Left cardiac atrium (tissue), 4 donors: ENCODE measurements at regions not wholly inside any gene's neighbourhood (a gene's known extent, or its start where the extent isn't known, plus 50 kb on each side); places are given as distances from the start of the nearest gene placed in this dataset.
A peak's percentile ranks its signal among the peaks of the same experiment; 100 is the strongest.
"Not testable (repeated sequence)": the region's sequence is repeated elsewhere in the genome, so short reads cannot be mapped to it uniquely, and the experiment has no call there.

Experiments
- ATAC-seq, 2 donors: fragments of 200-7000 bp; cut with Tn5 transposase; one replicate each; pipeline ENCODE4 v1.9.1; 2020; ENCODE audit warnings: mild to moderate bottlenecking in 2 of 2, moderate library complexity in 2 of 2
- DNase-seq: peaks from one replicate; pipeline ENCODE4 v3.0.0-alpha.2; 2020
- intact Hi-C, 2 donors: fragments of 100-400 bp; cut with DNase I; formaldehyde crosslinking; loops; one replicate each; pipeline versions ENCODE4 v1.14.1 to v1.15.1; 2022 to 2023
- donor health status: DM: no; HTN: yes; CAD: no.
- donor health status: DM: no; HTN: yes; CAD: no; lungs with severe emphysema.
- donor health status: DM: yes; HTN: yes; CAD: no.
- donor health status: Dilated cardiomyopathy.

DNA sequence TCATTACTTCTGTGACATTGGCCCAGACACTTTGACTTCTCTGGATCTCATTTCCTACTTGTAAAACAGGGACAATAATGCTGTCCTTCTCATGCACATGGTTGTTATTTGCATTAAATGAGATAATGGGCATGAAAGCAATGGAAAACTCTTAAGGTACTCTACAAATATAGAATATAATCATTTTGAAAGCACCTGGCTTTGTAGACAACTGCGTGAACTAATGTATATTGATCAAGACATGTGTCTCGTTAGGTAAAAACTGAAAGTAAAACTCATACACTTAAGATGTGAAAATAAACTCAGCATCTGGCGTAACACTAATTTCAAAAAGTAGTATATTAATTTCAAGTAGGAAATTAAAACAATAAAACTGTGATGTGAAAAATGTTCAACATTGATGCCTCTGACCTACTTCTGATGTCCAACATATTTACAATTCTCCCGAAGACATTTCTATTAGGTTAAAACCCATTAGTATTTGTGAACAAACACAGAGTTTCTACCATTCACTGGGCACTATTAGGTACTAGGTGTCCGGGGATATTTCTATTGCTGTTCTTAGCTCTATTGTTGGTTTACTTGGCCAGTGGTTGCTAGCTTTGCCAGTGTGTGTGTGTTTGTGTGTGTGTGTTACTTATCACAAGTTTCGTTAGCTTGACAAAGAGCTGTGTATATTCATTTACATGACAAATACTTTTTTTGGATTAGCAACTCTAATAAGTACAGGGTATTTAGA lies 220.5 kb downstream of the KCNRG start:
- ATAC-seq: no peak
- no peak for DNase-seq
- intact Hi-C loops: no loop called here

GRCh38 chr13:50236898-50237318 lies 221.7 kb downstream of the KCNRG start:
- ATAC-seq: peak in 1 of 2 donors; percentile 52
- intact Hi-C loops: no loop called here
- no peak for DNase-seq

DNA sequence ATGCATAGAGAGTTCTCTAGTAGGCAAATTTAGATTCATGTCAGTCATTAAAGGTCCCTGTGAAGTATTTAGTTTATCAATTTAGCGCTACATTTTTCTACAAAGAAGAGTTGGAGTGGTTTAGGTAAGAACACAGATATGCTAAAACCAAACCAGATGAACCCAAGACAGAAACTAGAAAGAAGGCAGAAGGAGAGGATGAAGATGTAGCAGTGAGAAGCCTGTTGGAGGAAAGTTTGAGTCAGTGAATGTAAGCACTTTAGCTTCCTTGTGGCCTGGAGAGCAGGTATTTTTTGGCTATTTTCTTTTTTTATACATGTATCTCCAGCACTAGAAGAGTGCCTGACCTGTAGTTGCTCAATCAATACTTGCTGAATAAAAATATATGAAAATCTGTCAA lies 223.7 kb downstream of the KCNRG start:
- intact Hi-C loops: no loop called here
- DNase-seq (no peak), ATAC-seq (no peak)

DNA sequence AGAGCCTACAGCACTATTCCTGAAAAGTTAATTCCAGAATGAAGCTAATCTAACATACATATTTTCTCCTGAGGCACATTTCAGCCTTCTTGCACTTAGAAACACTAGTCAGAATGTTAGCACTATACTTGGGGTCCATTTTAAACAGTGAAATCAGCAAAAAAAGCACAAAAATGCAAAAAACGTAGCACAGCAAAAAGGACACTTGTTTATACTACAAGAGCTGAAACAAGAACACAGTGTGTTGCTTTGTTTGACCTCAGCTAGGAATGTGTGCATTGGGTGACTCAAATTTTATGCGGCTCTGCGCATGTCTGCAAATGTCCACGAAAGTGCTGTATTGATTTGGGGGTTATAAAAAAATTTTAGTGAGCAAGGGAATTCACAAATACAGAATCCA lies 226.2 kb downstream of the KCNRG start:
- no peak for ATAC-seq
- intact Hi-C loops: no loop called here
- DNase-seq: no peak

DNA sequence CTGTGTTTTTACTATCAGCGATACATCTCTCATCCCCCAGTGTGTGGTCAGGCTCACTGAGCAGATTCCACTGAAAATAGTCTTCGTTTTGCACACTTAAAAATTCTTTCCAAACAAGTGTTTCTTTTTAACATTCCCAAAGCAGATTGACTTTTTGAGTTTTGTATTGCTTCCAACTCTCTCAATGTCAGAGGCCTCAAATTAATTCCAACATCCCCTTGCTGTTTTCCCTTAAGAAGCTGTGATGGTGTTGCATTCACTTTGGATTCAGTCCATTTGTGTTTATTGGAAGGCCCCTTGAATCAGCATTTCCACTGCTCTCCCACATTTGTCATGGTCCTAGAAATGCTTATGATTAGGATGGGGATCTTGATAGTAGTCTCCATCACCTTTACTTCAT lies 228.7 kb downstream of the KCNRG start:
- no peak for ATAC-seq
- no peak for DNase-seq
- intact Hi-C loops: no loop called here

GRCh38 chr13:50244355-50244712 lies 229.1 kb downstream of the KCNRG start:
- no peak for DNase-seq
- intact Hi-C loops: no loop called here
- ATAC-seq: no peak

DNA sequence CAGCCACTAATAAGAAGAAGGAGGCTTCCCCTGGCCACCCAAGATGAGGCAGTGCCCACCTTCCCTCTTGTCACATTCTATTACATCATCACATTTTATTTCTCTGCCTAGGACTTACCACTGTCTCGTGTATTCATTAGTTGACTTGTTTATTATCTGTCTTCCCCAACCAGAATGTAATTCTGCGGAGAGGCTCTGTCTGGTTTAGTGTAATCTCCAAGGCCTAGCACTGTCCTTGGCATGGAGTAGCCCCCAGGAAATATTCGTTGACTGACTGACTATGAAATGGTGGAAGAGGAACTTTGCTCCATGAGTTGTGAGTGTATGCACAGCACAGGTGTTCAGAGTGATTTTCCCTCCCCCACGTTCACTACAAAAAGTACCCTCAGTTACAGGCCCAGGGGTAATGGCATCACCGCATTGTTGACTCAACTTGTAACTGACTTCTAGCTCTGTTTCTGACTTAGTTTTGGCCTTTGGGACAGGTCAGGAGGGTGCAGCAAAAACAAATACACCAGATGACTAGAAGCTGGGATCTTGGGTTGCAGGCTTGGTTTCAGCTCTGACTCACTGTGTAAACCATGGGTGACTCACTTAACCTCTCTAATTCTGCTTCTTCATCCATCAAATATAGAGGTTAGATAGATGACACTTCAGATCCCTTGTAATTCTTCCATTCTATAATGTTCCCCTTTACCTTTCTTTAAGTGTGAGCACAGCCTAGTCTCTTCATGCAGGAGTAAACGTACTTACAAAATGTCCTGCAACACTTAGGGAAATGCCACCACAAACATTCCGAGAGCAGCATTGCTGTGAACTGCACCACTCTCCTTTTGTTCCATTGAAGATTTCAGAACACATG lies 229.7 kb downstream of the KCNRG start:
- no peak for DNase-seq
- intact Hi-C loops: no loop called here
- peak in 1 of 2 donors; percentile 93 for ATAC-seq

- DNase-seq (no peak), ATAC-seq (no peak)
- intact Hi-C loops: no loop called here
Measured at GRCh38 chr13:50247223-50247622, 232.0 kb downstream of the KCNRG start.

GRCh38 chr13:50248516-50249143 lies 233.4 kb downstream of the KCNRG start:
- ATAC-seq: no peak
- DNase-seq: no peak
- intact Hi-C loops: no loop called here

DNA sequence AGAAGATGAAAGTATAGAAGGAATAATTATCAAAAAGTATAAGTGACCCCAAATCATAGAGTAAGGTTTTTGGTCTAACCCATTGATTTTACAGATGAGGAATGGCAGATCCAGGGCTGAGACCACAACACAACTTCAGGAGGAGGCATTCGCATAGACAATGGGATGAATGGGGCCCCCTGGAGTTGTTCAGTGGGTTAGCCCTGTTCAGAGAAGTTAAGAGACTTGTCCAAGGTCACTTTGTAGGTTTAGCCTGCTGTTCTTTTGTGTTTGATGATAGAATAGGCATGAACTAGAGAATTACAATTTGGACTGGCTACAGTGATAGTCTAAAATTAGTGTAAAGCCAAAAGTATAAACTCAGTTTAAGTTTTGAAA lies 233.9 kb downstream of the KCNRG start:
- no peak for ATAC-seq
- intact Hi-C loops: no loop called here
- DNase-seq: no peak

GRCh38 chr13:50250401-50250800 lies 235.2 kb downstream of the KCNRG start:
- ATAC-seq (no peak), DNase-seq (no peak)
- intact Hi-C loops: no loop called here

GRCh38 chr13:50255639-50256038 lies 240.4 kb downstream of the KCNRG start:
- ATAC-seq (no peak), DNase-seq (no peak)
- intact Hi-C loops: no loop called here

DNA sequence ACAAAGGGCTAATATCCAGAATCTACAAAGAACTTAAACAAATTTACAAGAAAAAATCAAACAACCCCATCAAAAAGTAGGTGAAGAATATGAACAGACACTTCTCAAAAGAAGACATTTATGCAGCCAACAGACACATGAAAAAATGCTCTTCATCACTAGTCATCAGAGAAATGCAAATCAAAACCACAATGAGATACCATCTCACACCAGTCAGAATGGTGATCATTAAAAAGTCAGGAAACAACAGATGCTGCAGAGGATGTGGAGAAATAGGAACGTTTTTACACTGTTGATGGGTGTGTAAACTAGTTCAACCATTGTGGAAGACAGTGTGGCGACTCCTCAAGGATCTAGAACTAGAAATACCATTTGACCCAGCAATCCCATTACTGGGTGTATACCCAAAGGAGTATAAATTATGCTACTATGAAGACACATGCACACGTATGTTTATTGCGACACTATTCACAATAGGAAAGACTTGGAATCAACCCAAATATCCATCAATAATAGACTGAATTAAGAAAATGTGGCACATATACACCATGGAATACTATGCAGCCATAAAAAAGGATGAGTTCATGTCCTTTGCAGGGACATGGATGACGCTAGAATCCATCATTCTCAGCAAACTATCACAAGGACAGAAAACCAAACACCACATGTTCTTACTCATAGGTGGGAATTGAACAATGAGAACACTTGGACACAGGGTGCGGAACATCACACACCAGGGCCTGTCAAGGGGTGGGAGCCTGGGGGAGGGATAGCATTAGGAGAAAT lies 241.5 kb downstream of the KCNRG start:
- ATAC-seq, intact Hi-C loops, DNase-seq: not testable (repeated sequence)

DNA sequence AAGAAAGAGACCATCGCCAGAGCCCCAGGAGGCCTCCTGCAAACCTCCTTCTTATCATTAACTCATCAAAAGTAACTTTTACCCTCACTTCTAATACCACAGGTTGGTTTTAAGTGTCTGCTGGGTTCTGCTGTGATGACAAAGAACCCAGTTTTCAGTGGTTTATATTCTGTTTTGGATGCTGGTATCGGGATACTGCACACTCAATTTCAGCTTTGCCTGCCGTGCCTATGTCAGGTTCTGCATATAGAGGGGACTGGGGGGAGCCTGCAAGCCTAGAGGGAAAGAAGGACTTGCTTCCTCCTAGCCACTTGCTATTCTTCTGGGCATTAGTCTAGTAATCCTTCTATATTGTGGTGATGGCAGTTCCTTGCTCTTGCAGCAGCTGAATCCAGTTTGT lies 242.4 kb downstream of the KCNRG start:
- ATAC-seq (no peak), DNase-seq (no peak)
- intact Hi-C loops: no loop called here

GRCh38 chr13:50261130-50261901 lies 246.1 kb downstream of the KCNRG start:
- intact Hi-C loops: no loop called here
- ATAC-seq: no peak
- no peak for DNase-seq

DNA sequence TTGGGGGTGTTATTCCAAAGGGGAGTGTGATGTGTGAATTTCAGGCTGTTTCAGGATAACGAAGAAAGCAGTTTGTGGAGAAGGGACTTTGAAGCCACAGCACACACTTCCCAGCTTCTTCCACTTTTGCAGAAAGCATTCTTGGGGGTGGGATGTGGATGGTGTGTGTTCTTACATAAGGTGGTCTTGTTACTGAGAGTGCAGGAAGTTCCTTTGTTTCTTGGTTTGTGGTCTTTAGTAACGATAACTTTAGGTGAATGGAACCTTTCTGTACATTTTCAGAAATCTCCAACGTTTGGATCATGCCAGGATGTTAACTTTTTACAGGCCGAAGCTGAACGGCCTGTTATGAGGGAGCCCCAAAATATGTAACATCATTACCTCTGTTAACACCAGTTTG lies 251.8 kb downstream of the KCNRG start:
- intact Hi-C loops: no loop called here
- DNase-seq (no peak), ATAC-seq (no peak)

DNA sequence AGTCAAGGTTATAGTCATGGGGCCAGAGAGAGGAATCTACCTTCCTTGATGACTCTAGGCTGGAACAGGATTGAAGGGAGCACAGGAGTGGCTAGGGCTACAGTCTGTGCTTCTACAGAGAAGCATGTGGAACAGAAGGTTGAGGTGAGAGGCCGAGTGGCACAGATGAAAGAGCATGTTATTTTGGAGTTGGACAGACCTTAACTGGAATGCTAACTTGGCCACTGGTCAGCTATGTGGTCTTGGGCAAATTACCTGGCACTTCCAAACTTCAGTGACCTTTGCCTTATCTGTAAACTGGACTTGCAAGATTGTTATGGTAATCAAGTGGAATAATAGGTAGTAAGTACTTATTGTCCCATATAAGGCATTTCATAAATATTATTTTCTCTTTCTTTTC lies 252.7 kb downstream of the KCNRG start:
- intact Hi-C loops: no loop called here

DNA sequence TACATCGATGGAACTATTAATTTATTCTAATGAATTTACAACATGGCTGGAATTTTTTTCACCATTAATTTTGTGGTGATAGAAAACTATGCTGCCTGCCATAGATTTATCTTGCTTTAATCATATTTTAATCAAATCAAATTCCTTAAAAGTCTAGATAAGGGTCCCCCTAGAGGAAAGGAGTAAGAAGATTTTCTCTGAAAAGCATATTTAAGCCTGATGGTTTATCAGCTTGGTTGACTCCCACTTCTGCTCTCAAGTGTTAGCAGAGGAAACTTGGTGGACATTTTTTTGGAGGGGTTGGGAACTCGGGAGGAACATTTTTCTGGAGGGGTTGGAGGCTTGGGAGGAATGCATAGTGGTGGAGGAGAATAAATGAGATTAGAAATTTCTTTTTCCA lies 253.3 kb downstream of the KCNRG start:
- DNase-seq (no peak), ATAC-seq (no peak)
- intact Hi-C loops: no loop called here

More for the DNA sequence above, 252.7 kb downstream of the KCNRG start:
- ATAC-seq: no peak
- no peak for DNase-seq

DNA sequence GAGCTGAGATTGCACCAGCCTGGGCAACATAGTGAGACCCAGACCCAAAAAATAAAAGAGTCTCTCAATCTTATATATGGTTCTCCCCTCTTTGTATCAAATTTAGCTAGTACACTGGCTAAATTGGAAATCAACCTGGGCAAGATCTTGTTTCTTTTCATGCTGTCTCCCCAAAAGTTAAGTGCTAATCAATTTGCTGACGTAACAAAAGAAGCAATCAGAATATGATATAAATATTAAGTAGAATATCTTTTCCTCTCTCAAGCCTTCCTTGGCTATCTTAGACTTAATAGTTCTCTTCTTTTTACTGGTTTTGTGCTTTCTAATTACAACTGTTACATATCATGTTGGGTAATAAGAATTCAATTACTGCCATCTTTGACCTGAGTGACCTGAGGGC lies 258.9 kb downstream of the KCNRG start:
- DNase-seq (no peak), ATAC-seq (no peak)
- intact Hi-C loops: no loop called here
